ENCODE measurements at regions not wholly inside any gene's neighbourhood (a gene's known extent, or its start where the extent isn't known, plus 50 kb on each side); places are given as distances from the start of the nearest gene placed in this dataset.

- no peak overlapping the region for H3K18ac ChIP-seq (ENCODE audit: insufficient read length, low read depth, low read length)
- Mint-ChIP-seq H3K9me3 (no peaks in the 10 kb centered on the region), H3K36me3 (ENCODE audit: insufficient read depth in 1 of 3, low read depth in 3 of 3) (no peaks in the 10 kb centered on the region), H3K4me1 (peaks cover 0 to 2% of the 10 kb centered on the region in 2 experiments; a peak in 1 of 4 replicates), H3K27me3 (ENCODE audit: low read depth) (no peaks in the 10 kb centered on the region), H3K4me3 (no peak overlapping the region), H3K27ac (no peak overlapping the region; a peak in 1 of 7 replicates)
- peak; percentile 34 for DNase-seq
- no peak overlapping the region for H3K4ac ChIP-seq (ENCODE audit: low read depth, low read length)
- peak; percentile 56 for TF ChIP-seq CTCF (conservative IDR thresholded peaks at IDR 0.05)
- no peak overlapping the region for H2AFZ ChIP-seq (ENCODE audit: low read length)
- H2BK15ac ChIP-seq (ENCODE audit: low read depth, low read length) = no peak overlapping the region
- no peaks in the 10 kb centered on the region for H3K27me3 ChIP-seq (ENCODE audit: insufficient read depth, low read length)
- no peaks in the 10 kb centered on the region for H4K20me1 ChIP-seq (ENCODE audit: control insufficient read depth, insufficient read depth, insufficient read length)
- H3K23me2 ChIP-seq (ENCODE audit: insufficient read length, low read depth, low read length, poor library complexity, severe bottlenecking) = no peaks in the 10 kb centered on the region
- no peak overlapping the region for H3K23ac ChIP-seq (ENCODE audit: insufficient read length, low read depth, low read length)
- H2BK12ac ChIP-seq (ENCODE audit: insufficient read length, low read depth, low read length) = no peak overlapping the region
- no peak overlapping the region for H3K56ac ChIP-seq (ENCODE audit: insufficient read length, low read depth, low read length)
- no peaks in the 10 kb centered on the region for H3K4me1 ChIP-seq (ENCODE audit: insufficient read depth, low read length)
- H4K91ac ChIP-seq (ENCODE audit: insufficient read length, low read depth, low read length) = no peak overlapping the region
- no peak overlapping the region for H3K27ac ChIP-seq (ENCODE audit: insufficient read length, low read depth, low read length)
- H3K79me1 ChIP-seq (ENCODE audit: insufficient read depth, low read depth, low read length, poor library complexity, severe bottlenecking) = no peaks in the 10 kb centered on the region
- H3K4me2 ChIP-seq (ENCODE audit: insufficient read depth, insufficient read length, low read length) = no peak overlapping the region
- H3K79me2 ChIP-seq (ENCODE audit: insufficient read depth, low read length) = no peaks in the 10 kb centered on the region
- no peak overlapping the region for H2AK5ac ChIP-seq (ENCODE audit: insufficient read length, low read length)
- no peak overlapping the region for H3T11ph ChIP-seq (ENCODE audit: low read length)
- H2BK120ac ChIP-seq (ENCODE audit: low read depth, low read length, poor library complexity, severe bottlenecking) = no peak overlapping the region
- H4K8ac ChIP-seq (replicated peaks; ENCODE audit: insufficient read length, low read depth, low read length) = no peak overlapping the region
- no peak overlapping the region for H2BK20ac ChIP-seq (ENCODE audit: low read depth, low read length, poor library complexity, severe bottlenecking)
- no peak overlapping the region for H4K5ac ChIP-seq (ENCODE audit: insufficient read length, low read depth, low read length)
- H3K14ac ChIP-seq (ENCODE audit: insufficient read depth, low read length) = no peak overlapping the region
- H3K9me3 ChIP-seq (ENCODE audit: control insufficient read depth, low read depth, low read length) = no peaks in the 10 kb centered on the region
- no CpG with 5 or more reads among the region's 7 CpGs for WGBS (ENCODE audit: extremely low coverage, insufficient read length, low lambda C conversion rate)
- no peak overlapping the region for H3K9ac ChIP-seq (ENCODE audit: extremely low read depth, insufficient read length, low read length)
- H2BK5ac ChIP-seq (ENCODE audit: insufficient read length, low read length) = no peak overlapping the region
These were observed 334.3 kb upstream of the FBXO33 start for GRCh38 chr14:39766397-39767000.
